OCI-LY1 (cell line): ENCODE measurements at regions not wholly inside any gene's neighbourhood (a gene's known extent, or its start where the extent isn't known, plus 50 kb on each side); places are given as distances from the start of the nearest gene placed in this dataset.

Experiments used
- H2AFZ ChIP-seq: fragments of 200-600 bp; sonication (generic), shearing (Covaris generic); 2 replicates; pipeline ENCODE4 v1.6.0; 2014; ENCODE audit warnings: antibody characterized with exemption, mild to moderate bottlenecking, low read length
- H3F3A ChIP-seq: fragments of 200-600 bp; sonication (generic), shearing (Covaris generic); 2 replicates; pipeline ENCODE4 v1.6.0; 2014; ENCODE audit warnings: mild to moderate bottlenecking, antibody characterized with exemption, low read length, moderate library complexity; ENCODE audit not compliant: insufficient read depth
- H3K27ac ChIP-seq: fragments of 200-600 bp; sonication (generic); 2 replicates; pipeline ENCODE4 v1.5.1; 2014; ENCODE audit warnings: low read length, mixed run types, mild to moderate bottlenecking, low read depth; ENCODE audit not compliant: poor library complexity, severe bottlenecking
- H3K27me3 ChIP-seq: fragments of 200-600 bp; sonication (generic); 2 replicates; pipeline ENCODE4 v1.6.0; 2014; ENCODE audit warnings: antibody characterized with exemption, mild to moderate bottlenecking, low read length, moderate library complexity; ENCODE audit not compliant: insufficient read depth
- H3K36me3 ChIP-seq: fragments of 200-600 bp; sonication (generic); 2 replicates; pipeline ENCODE4 v1.6.1; 2014; ENCODE audit warnings: mild to moderate bottlenecking, antibody characterized with exemption, low read length, moderate library complexity, mixed read lengths; ENCODE audit not compliant: insufficient read depth
- H3K4me1 ChIP-seq: fragments of 200-600 bp; sonication (generic); 2 replicates; pipeline ENCODE4 v1.5.1; 2014; ENCODE audit warnings: mild to moderate bottlenecking, low read length, moderate library complexity; ENCODE audit not compliant: insufficient read depth, severe bottlenecking
- H3K4me2 ChIP-seq: fragments of 200-600 bp; sonication (generic), shearing (Covaris generic); 2 replicates; pipeline ENCODE4 v1.6.1; 2014; ENCODE audit warnings: low read length
- H3K4me3 ChIP-seq: fragments of 200-600 bp; sonication (generic); 2 replicates; pipeline ENCODE4 v1.5.1; 2014; ENCODE audit warnings: low read length, low read depth, mild to moderate bottlenecking, mixed read lengths; ENCODE audit not compliant: poor library complexity, severe bottlenecking
- H3K79me2 ChIP-seq: fragments of 200-600 bp; shearing (Covaris generic); 2 replicates; pipeline ENCODE4 v1.6.1; 2016; ENCODE audit warnings: mixed run types, low read length, mixed read lengths; ENCODE audit not compliant: insufficient read depth
- H3K9ac ChIP-seq: fragments of 200-600 bp; sonication (generic), shearing (Covaris generic); 2 replicates; pipeline ENCODE4 v1.6.1; 2014; ENCODE audit warnings: mild to moderate bottlenecking, low read length, mixed read lengths
- H3K9me2 ChIP-seq: fragments of 200-600 bp; sonication (generic), shearing (Covaris generic); 2 replicates; pipeline ENCODE4 v1.6.1; 2014; ENCODE audit warnings: low read depth, mild to moderate bottlenecking, low read length, mixed read lengths
- H3K9me3 ChIP-seq: fragments of 200-600 bp; shearing (Covaris generic); 2 replicates; pipeline ENCODE4 v1.6.1; 2014; ENCODE audit warnings: low read length, mixed read lengths
- H4K20me1 ChIP-seq: fragments of 200-600 bp; sonication (generic), shearing (Covaris generic); 2 replicates; pipeline ENCODE4 v1.6.0; 2016; ENCODE audit warnings: mild to moderate bottlenecking, low read length; ENCODE audit not compliant: insufficient read depth
- EZH2 ChIP-seq: fragments of 200-600 bp; sonication (generic), shearing (Covaris generic); IDR thresholded peaks from 2 replicates; pipeline ENCODE4 v1.8.0; 2017; ENCODE audit warnings: borderline replicate concordance, mixed run types, mild to moderate bottlenecking, antibody characterized with exemption, low read length, moderate library complexity, mixed read lengths
- TF ChIP-seq, protein P1 (sequence below): fragments of 200-600 bp; sonication (generic), shearing (Covaris generic); IDR thresholded peaks from 2 replicates; pipeline ENCODE4 v1.5.1; 2017; ENCODE audit warnings: mild to moderate bottlenecking, antibody characterized with exemption, low read length, moderate library complexity, mixed read lengths

- no peaks in the 10 kb centered on the region for H3K79me2 ChIP-seq
- H2AFZ ChIP-seq = no peak overlapping the region
- H3K4me3 ChIP-seq = no peak overlapping the region
- H3F3A ChIP-seq = no peaks in the 10 kb centered on the region
- no peaks in the 10 kb centered on the region for H3K36me3 ChIP-seq
- no peaks in the 10 kb centered on the region for H4K20me1 ChIP-seq
- no peak for TF ChIP-seq EZH2
- TF ChIP-seq, protein P1, sequence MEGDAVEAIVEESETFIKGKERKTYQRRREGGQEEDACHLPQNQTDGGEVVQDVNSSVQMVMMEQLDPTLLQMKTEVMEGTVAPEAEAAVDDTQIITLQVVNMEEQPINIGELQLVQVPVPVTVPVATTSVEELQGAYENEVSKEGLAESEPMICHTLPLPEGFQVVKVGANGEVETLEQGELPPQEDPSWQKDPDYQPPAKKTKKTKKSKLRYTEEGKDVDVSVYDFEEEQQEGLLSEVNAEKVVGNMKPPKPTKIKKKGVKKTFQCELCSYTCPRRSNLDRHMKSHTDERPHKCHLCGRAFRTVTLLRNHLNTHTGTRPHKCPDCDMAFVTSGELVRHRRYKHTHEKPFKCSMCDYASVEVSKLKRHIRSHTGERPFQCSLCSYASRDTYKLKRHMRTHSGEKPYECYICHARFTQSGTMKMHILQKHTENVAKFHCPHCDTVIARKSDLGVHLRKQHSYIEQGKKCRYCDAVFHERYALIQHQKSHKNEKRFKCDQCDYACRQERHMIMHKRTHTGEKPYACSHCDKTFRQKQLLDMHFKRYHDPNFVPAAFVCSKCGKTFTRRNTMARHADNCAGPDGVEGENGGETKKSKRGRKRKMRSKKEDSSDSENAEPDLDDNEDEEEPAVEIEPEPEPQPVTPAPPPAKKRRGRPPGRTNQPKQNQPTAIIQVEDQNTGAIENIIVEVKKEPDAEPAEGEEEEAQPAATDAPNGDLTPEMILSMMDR = no peak
- H3K9me2 ChIP-seq = no peaks in the 10 kb centered on the region
- H3K9ac ChIP-seq = no peak overlapping the region
- H3K9me3 ChIP-seq = no peaks in the 10 kb centered on the region
- no peak overlapping the region for H3K27ac ChIP-seq
- no peaks in the 10 kb centered on the region for H3K27me3 ChIP-seq
- H3K4me2 ChIP-seq = no peak overlapping the region
- H3K4me1 ChIP-seq = no peaks in the 10 kb centered on the region
These were observed 1898.9 kb downstream of the OLFM4 start for GRCh38 chr13:54927538-54927937.

DNA sequence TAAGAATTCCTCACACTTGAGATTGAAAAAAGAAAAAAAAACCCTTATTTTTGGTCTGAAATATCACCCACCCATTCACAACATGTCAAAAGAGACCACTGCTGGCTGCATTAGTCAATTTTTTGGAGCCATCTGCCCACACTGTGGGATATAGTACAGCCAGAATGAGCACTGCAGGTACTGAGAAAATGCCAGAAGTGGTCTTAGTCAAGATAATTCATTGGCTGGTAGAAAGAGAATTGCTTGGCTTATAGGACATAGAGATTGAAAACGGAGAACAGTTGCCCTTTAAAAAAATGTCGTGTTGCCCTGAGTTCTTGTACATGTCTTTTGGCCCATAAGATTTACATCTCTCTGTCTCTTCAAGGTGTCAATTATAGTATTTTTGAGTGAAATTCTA is 1899.5 kb downstream of the OLFM4 start:
- no peak overlapping the region for H2AFZ ChIP-seq

GRCh38 chr13:54934121-54934520 is 1905.5 kb downstream of the OLFM4 start:
- Histone ChIP-seq H3F3A (no peaks in the 10 kb centered on the region), H3K4me3 (no peak overlapping the region), H3K36me3 (no peaks in the 10 kb centered on the region), H4K20me1 (no peaks in the 10 kb centered on the region), H2AFZ (no peak overlapping the region), H3K27me3 (no peaks in the 10 kb centered on the region), H3K79me2 (no peaks in the 10 kb centered on the region), H3K9ac (no peak overlapping the region), H3K27ac (no peak overlapping the region), H3K9me2 (no peaks in the 10 kb centered on the region), H3K9me3 (no peaks in the 10 kb centered on the region), H3K4me2 (no peak overlapping the region), H3K4me1 (no peaks in the 10 kb centered on the region)
- TF ChIP-seq, protein P1 = no peak
- no peak for TF ChIP-seq EZH2

More for the DNA sequence above, 1899.5 kb downstream of the OLFM4 start:
- H3K9ac ChIP-seq = no peak overlapping the region
- no peaks in the 10 kb centered on the region for H3F3A ChIP-seq
- H3K9me2 ChIP-seq = no peaks in the 10 kb centered on the region
- no peaks in the 10 kb centered on the region for H3K9me3 ChIP-seq
- no peaks in the 10 kb centered on the region for H3K4me1 ChIP-seq
- no peaks in the 10 kb centered on the region for H3K36me3 ChIP-seq
- no peak overlapping the region for H3K4me3 ChIP-seq
- H4K20me1 ChIP-seq = no peaks in the 10 kb centered on the region
- no peak for TF ChIP-seq EZH2
- TF ChIP-seq, protein P1 = no peak
- no peaks in the 10 kb centered on the region for H3K79me2 ChIP-seq
- H3K27ac ChIP-seq = no peak overlapping the region
- H3K27me3 ChIP-seq = no peaks in the 10 kb centered on the region
- no peak overlapping the region for H3K4me2 ChIP-seq
